ENCODE measurements at regions not wholly inside any gene's neighbourhood (a gene's known extent, or its start where the extent isn't known, plus 50 kb on each side); places are given as distances from the start of the nearest gene placed in this dataset.

GRCh38 chr4:177632481-177632880 is 190.2 kb upstream of the AGA start:
- H3K9ac ChIP-seq (ENCODE audit: low read depth, low read length): no peak overlapping the region
- no peaks in the 10 kb centered on the region for H3K27me3 ChIP-seq (ENCODE audit: control insufficient read depth, insufficient read depth, low read length)
- H3K9me3 ChIP-seq (replicated peaks; ENCODE audit: low read length): no peaks in the 10 kb centered on the region
- no peaks in the 10 kb centered on the region for H3K4me1 ChIP-seq (ENCODE audit: control insufficient read depth, insufficient read depth, low read length)
- H3K36me3 ChIP-seq (ENCODE audit: insufficient read depth, low read length): no peaks in the 10 kb centered on the region
- no peak overlapping the region for H3K4me3 ChIP-seq (ENCODE audit: low read length)
- no peak overlapping the region for H3K4me2 ChIP-seq (ENCODE audit: low read length)

GRCh38 chr4:177638871-177639270 is 196.6 kb upstream of the AGA start:
- H3K4me3 ChIP-seq (ENCODE audit: low read length): no peak overlapping the region
- no peaks in the 10 kb centered on the region for H3K36me3 ChIP-seq (ENCODE audit: insufficient read depth, low read length)

GRCh38 chr4:177640864-177641263 is 198.6 kb upstream of the AGA start:
- H3K9me3 ChIP-seq (replicated peaks; ENCODE audit: low read length): no peaks in the 10 kb centered on the region
- no peaks in the 10 kb centered on the region for H3K27me3 ChIP-seq (ENCODE audit: control insufficient read depth, insufficient read depth, low read length)
- no peaks in the 10 kb centered on the region for H3K36me3 ChIP-seq (ENCODE audit: insufficient read depth, low read length)
- no peak overlapping the region for H3K4me2 ChIP-seq (ENCODE audit: low read length)
- no peaks in the 10 kb centered on the region for H3K4me1 ChIP-seq (ENCODE audit: control insufficient read depth, insufficient read depth, low read length)
- no peak overlapping the region for H3K9ac ChIP-seq (ENCODE audit: low read depth, low read length)
- no peak overlapping the region for H3K4me3 ChIP-seq (ENCODE audit: low read length)

More at GRCh38 chr4:177638871-177639270, 196.6 kb upstream of the AGA start:
- H3K4me1 ChIP-seq (ENCODE audit: control insufficient read depth, insufficient read depth, low read length): no peaks in the 10 kb centered on the region
- no peaks in the 10 kb centered on the region for H3K27me3 ChIP-seq (ENCODE audit: control insufficient read depth, insufficient read depth, low read length)
- no peaks in the 10 kb centered on the region for H3K9me3 ChIP-seq (replicated peaks; ENCODE audit: low read length)
- H3K9ac ChIP-seq (ENCODE audit: low read depth, low read length): no peak overlapping the region
- H3K4me2 ChIP-seq (ENCODE audit: low read length): no peak overlapping the region

- H3K27me3 ChIP-seq (ENCODE audit: control insufficient read depth, insufficient read depth, low read length): no peaks in the 10 kb centered on the region
- no peaks in the 10 kb centered on the region for H3K4me1 ChIP-seq (ENCODE audit: control insufficient read depth, insufficient read depth, low read length)
- no peak overlapping the region for H3K9ac ChIP-seq (ENCODE audit: low read depth, low read length)
- H3K4me3 ChIP-seq (ENCODE audit: low read length): no peak overlapping the region
- H3K36me3 ChIP-seq (ENCODE audit: insufficient read depth, low read length): no peaks in the 10 kb centered on the region
- H3K4me2 ChIP-seq (ENCODE audit: low read length): no peak overlapping the region
- no peaks in the 10 kb centered on the region for H3K9me3 ChIP-seq (replicated peaks; ENCODE audit: low read length)
Observed at GRCh38 chr4:177660223-177660622, 218.0 kb upstream of the AGA start.

GRCh38 chr4:177667687-177668086 is 225.4 kb upstream of the AGA start:
- no peak overlapping the region for H3K9ac ChIP-seq (ENCODE audit: low read depth, low read length)
- H3K36me3 ChIP-seq (ENCODE audit: insufficient read depth, low read length): no peaks in the 10 kb centered on the region
- no peaks in the 10 kb centered on the region for H3K9me3 ChIP-seq (replicated peaks; ENCODE audit: low read length)
- no peak overlapping the region for H3K4me2 ChIP-seq (ENCODE audit: low read length)
- H3K4me3 ChIP-seq (ENCODE audit: low read length): no peak overlapping the region
- no peaks in the 10 kb centered on the region for H3K27me3 ChIP-seq (ENCODE audit: control insufficient read depth, insufficient read depth, low read length)
- H3K4me1 ChIP-seq (ENCODE audit: control insufficient read depth, insufficient read depth, low read length): no peaks in the 10 kb centered on the region

GRCh38 chr4:177671387-177671786 is 229.2 kb upstream of the AGA start:
- Histone ChIP-seq H3K27me3 (ENCODE audit: control insufficient read depth, insufficient read depth, low read length) (no peaks in the 10 kb centered on the region), H3K4me2 (ENCODE audit: low read length) (no peak overlapping the region), H3K9ac (ENCODE audit: low read depth, low read length) (no peak overlapping the region), H3K4me3 (ENCODE audit: low read length) (no peak overlapping the region), H3K4me1 (ENCODE audit: control insufficient read depth, insufficient read depth, low read length) (no peaks in the 10 kb centered on the region), H3K9me3 (replicated peaks; ENCODE audit: low read length) (no peaks in the 10 kb centered on the region), H3K36me3 (ENCODE audit: insufficient read depth, low read length) (no peaks in the 10 kb centered on the region)

GRCh38 chr4:177671845-177672244 is 229.6 kb upstream of the AGA start:
- Histone ChIP-seq H3K4me2 (ENCODE audit: low read length) (no peak overlapping the region), H3K9ac (ENCODE audit: low read depth, low read length) (no peak overlapping the region), H3K4me3 (ENCODE audit: low read length) (no peak overlapping the region), H3K9me3 (replicated peaks; ENCODE audit: low read length) (no peaks in the 10 kb centered on the region), H3K36me3 (ENCODE audit: insufficient read depth, low read length) (no peaks in the 10 kb centered on the region), H3K27me3 (ENCODE audit: control insufficient read depth, insufficient read depth, low read length) (no peaks in the 10 kb centered on the region), H3K4me1 (ENCODE audit: control insufficient read depth, insufficient read depth, low read length) (no peaks in the 10 kb centered on the region)

- H3K4me2 ChIP-seq (ENCODE audit: low read length): no peak overlapping the region
- H3K9me3 ChIP-seq (replicated peaks; ENCODE audit: low read length): no peaks in the 10 kb centered on the region
- H3K4me3 ChIP-seq (ENCODE audit: low read length): no peak overlapping the region
- no peaks in the 10 kb centered on the region for H3K27me3 ChIP-seq (ENCODE audit: control insufficient read depth, insufficient read depth, low read length)
- no peaks in the 10 kb centered on the region for H3K4me1 ChIP-seq (ENCODE audit: control insufficient read depth, insufficient read depth, low read length)
- no peak overlapping the region for H3K9ac ChIP-seq (ENCODE audit: low read depth, low read length)
- no peaks in the 10 kb centered on the region for H3K36me3 ChIP-seq (ENCODE audit: insufficient read depth, low read length)
Observed at GRCh38 chr4:177673985-177674489, 231.8 kb upstream of the AGA start.

GRCh38 chr4:177680308-177680707 is 238.1 kb upstream of the AGA start:
- H3K36me3 ChIP-seq (ENCODE audit: insufficient read depth, low read length): no peaks in the 10 kb centered on the region
- no peaks in the 10 kb centered on the region for H3K4me1 ChIP-seq (ENCODE audit: control insufficient read depth, insufficient read depth, low read length)
- H3K9ac ChIP-seq (ENCODE audit: low read depth, low read length): no peak overlapping the region
- H3K27me3 ChIP-seq (ENCODE audit: control insufficient read depth, insufficient read depth, low read length): no peaks in the 10 kb centered on the region
- no peak overlapping the region for H3K4me2 ChIP-seq (ENCODE audit: low read length)
- no peak overlapping the region for H3K4me3 ChIP-seq (ENCODE audit: low read length)
- H3K9me3 ChIP-seq (replicated peaks; ENCODE audit: low read length): no peaks in the 10 kb centered on the region

GRCh38 chr4:177681902-177682301 is 239.7 kb upstream of the AGA start:
- no peak overlapping the region for H3K4me3 ChIP-seq (ENCODE audit: low read length)
- no peaks in the 10 kb centered on the region for H3K27me3 ChIP-seq (ENCODE audit: control insufficient read depth, insufficient read depth, low read length)
- no peaks in the 10 kb centered on the region for H3K4me1 ChIP-seq (ENCODE audit: control insufficient read depth, insufficient read depth, low read length)
- H3K4me2 ChIP-seq (ENCODE audit: low read length): no peak overlapping the region
- no peaks in the 10 kb centered on the region for H3K9me3 ChIP-seq (replicated peaks; ENCODE audit: low read length)
- no peaks in the 10 kb centered on the region for H3K36me3 ChIP-seq (ENCODE audit: insufficient read depth, low read length)
- H3K9ac ChIP-seq (ENCODE audit: low read depth, low read length): no peak overlapping the region

GRCh38 chr4:177687117-177687516 is 244.9 kb upstream of the AGA start:
- no peaks in the 10 kb centered on the region for H3K36me3 ChIP-seq (ENCODE audit: insufficient read depth, low read length)
- H3K4me3 ChIP-seq (ENCODE audit: low read length): no peak overlapping the region
- H3K4me2 ChIP-seq (ENCODE audit: low read length): no peak overlapping the region
- no peaks in the 10 kb centered on the region for H3K9me3 ChIP-seq (replicated peaks; ENCODE audit: low read length)
- no peaks in the 10 kb centered on the region for H3K27me3 ChIP-seq (ENCODE audit: control insufficient read depth, insufficient read depth, low read length)
- H3K9ac ChIP-seq (ENCODE audit: low read depth, low read length): no peak overlapping the region
- H3K4me1 ChIP-seq (ENCODE audit: control insufficient read depth, insufficient read depth, low read length): no peaks in the 10 kb centered on the region

GRCh38 chr4:177692907-177693306 is 250.7 kb upstream of the AGA start:
- Histone ChIP-seq H3K9me3 (replicated peaks; ENCODE audit: low read length) (no peaks in the 10 kb centered on the region), H3K4me2 (ENCODE audit: low read length) (no peak overlapping the region), H3K27me3 (ENCODE audit: control insufficient read depth, insufficient read depth, low read length) (no peaks in the 10 kb centered on the region), H3K4me1 (ENCODE audit: control insufficient read depth, insufficient read depth, low read length) (no peaks in the 10 kb centered on the region), H3K4me3 (ENCODE audit: low read length) (no peak overlapping the region), H3K9ac (ENCODE audit: low read depth, low read length) (no peak overlapping the region), H3K36me3 (ENCODE audit: insufficient read depth, low read length) (no peaks in the 10 kb centered on the region)
